ENCODE measurements at regions not wholly inside any gene's neighbourhood (a gene's known extent, or its start where the extent isn't known, plus 50 kb on each side); places are given as distances from the start of the nearest gene placed in this dataset.

- TF ChIP-seq CTCF (conservative IDR thresholded peaks at IDR 0.05; ENCODE audit: low read depth in 2 of 2) (no peak), REST (IDR thresholded peaks at IDR 0.05; ENCODE audit: unreplicated experiment) (no peak), EZH2phosphoT487 (IDR thresholded peaks at IDR 0.05; ENCODE audit: unreplicated experiment) (no peak), POLR2AphosphoS5 (IDR thresholded peaks at IDR 0.05; ENCODE audit: low read depth) (no peak)
Observed at GRCh38 chr6:113526995-113527394, 330.1 kb upstream of the MARCKS start.
